ENCODE measurements at regions not wholly inside any gene's neighbourhood (a gene's known extent, or its start where the extent isn't known, plus 50 kb on each side); places are given as distances from the start of the nearest gene placed in this dataset.

DNA sequence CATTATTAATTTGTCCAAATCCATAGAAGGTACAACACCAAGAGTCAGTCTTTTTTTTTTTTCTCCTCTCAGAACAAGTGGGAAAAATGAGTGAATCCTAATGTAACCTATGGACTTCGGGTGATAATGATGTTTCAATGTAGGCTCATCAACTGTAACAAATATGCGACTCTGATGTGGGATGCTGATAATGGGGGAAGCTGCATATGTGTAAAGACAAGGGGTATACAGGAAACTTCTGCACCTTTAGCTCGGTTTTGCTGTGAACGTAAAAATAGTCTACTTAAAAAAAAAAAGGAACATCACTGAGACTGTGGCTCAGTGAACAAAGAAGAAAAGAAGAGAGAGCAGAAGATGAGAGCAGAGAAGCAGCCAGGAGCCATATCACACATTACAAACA is 78.3 kb upstream of the ARHGAP32 start:
- TF ChIP-seq, protein P1, sequence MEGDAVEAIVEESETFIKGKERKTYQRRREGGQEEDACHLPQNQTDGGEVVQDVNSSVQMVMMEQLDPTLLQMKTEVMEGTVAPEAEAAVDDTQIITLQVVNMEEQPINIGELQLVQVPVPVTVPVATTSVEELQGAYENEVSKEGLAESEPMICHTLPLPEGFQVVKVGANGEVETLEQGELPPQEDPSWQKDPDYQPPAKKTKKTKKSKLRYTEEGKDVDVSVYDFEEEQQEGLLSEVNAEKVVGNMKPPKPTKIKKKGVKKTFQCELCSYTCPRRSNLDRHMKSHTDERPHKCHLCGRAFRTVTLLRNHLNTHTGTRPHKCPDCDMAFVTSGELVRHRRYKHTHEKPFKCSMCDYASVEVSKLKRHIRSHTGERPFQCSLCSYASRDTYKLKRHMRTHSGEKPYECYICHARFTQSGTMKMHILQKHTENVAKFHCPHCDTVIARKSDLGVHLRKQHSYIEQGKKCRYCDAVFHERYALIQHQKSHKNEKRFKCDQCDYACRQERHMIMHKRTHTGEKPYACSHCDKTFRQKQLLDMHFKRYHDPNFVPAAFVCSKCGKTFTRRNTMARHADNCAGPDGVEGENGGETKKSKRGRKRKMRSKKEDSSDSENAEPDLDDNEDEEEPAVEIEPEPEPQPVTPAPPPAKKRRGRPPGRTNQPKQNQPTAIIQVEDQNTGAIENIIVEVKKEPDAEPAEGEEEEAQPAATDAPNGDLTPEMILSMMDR (IDR thresholded peaks at IDR 0.05), result no peak
- no peak for TF ChIP-seq SIN3A (IDR thresholded peaks at IDR 0.05; ENCODE audit: borderline replicate concordance, insufficient read depth, low read depth, low read length)
- TF ChIP-seq POLR2AphosphoS5 (IDR thresholded peaks at IDR 0.05; ENCODE audit: low read depth, low read length), result no peak
